GM06990 (cell line): ENCODE measurements at regions not wholly inside any gene's neighbourhood (a gene's known extent, or its start where the extent isn't known, plus 50 kb on each side); places are given as distances from the start of the nearest gene placed in this dataset.

Source experiments
- DNase-seq: peaks from one replicate; pipeline ENCODE4 v3.0.0-alpha.2; 2011; ENCODE audit not compliant: insufficient read length; ENCODE audit errors: extremely low read depth
- H3K27me3 ChIP-seq: replicated peaks from 2 replicates; pipeline ENCODE4 v1.6.0; 2011; ENCODE audit warnings: low read length; ENCODE audit not compliant: control insufficient read depth, insufficient read depth
- H3K36me3 ChIP-seq: 2 replicates; pipeline ENCODE4 v1.5.1; 2011; ENCODE audit warnings: low read length; ENCODE audit not compliant: control insufficient read depth, insufficient read depth
- H3K4me3 ChIP-seq: replicated peaks from 2 replicates; pipeline ENCODE4 v1.5.1; 2011; ENCODE audit warnings: low read depth, mild to moderate bottlenecking, control low read depth, low read length
- CTCF ChIP-seq: IDR thresholded peaks from 2 replicates; pipeline ENCODE4 v1.5.1; 2011; ENCODE audit warnings: low read length, control low read depth, mild to moderate bottlenecking, inconsistent platforms; ENCODE audit not compliant: insufficient read depth, poor library complexity, severe bottlenecking

- TF ChIP-seq CTCF, result no peak
- no peaks in the 10 kb centered on the region for H3K36me3 ChIP-seq
- no peak for DNase-seq
- 0 out of 2 replicates have a peak, but pooled peaks cover 1% of the 10 kb centered on the region for H3K27me3 ChIP-seq
- H3K4me3 ChIP-seq, result no peak overlapping the region
These were observed 573.3 kb downstream of the PTPRU start for GRCh38 chr1:29809446-29810120.

DNA sequence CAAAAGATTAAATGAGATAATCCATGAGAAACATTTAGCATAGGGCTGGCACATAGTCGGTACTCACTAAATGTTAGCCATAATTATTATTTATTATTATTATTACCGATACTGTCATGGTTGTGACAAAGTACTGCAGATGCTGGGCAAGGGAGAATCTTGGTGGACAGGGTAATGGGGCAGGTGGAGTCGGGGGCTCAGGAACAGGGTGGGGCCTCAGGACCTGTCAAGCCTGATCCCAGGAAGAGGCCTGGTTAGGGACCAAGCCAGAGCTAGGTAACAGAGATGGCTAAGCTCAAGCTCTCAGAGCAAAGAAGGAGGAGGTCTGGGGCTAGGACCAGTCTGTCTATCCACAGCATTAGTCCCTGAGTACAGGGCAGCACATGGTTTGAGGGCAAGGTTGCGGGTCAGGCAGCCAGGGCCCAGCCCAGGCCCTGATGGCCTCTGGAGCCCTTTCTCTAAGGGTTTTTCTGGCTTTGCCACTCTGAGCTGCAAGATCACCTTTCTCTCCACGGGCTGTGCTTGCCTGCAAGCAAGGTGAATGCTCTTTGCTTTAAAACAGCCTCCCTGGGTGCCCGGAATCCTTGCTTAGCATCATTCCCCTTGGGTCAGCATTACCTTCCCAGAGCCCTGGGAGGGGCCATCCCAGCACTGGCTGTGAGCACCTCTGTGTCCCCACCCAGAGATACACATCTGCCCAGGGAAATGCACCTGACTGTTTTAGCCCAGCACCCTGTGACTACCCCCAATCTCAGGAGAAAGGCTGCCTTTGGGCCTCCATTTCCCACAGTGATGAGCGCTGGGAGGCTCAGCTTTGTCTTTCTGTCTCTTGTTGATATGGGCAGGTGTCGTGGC is 572.0 kb downstream of the PTPRU start:
- H3K4me3 ChIP-seq, result no peak overlapping the region
- H3K36me3 ChIP-seq, result no peaks in the 10 kb centered on the region
- no peak for DNase-seq
- H3K27me3 ChIP-seq, result 0 out of 2 replicates have a peak, but pooled peaks cover 1% of the 10 kb centered on the region
- no peak for TF ChIP-seq CTCF

DNA sequence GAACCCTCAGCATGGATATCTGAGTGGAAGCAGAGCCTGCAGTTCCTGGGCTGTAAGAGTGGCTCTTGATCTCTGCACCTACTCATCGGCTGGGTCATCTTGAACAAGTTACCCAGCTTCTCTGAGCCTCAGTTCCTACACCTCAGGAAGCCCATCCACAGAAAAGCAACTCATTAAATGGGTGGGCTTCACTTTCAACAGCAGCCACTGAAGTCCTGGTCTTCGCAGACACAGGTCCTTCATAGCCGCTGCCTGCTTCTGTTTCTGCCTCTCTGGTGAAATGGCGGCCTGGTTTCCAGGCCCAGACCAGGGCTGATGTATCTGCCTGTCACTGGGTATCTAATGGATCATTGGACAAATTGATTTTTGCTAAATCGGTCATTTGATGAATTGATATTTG is 571.4 kb downstream of the PTPRU start:
- no peak for DNase-seq
- no peak for TF ChIP-seq CTCF
- Histone ChIP-seq H3K4me3 (no peak overlapping the region), H3K36me3 (no peaks in the 10 kb centered on the region), H3K27me3 (0 out of 2 replicates have a peak, but pooled peaks cover 1% of the 10 kb centered on the region)

DNA sequence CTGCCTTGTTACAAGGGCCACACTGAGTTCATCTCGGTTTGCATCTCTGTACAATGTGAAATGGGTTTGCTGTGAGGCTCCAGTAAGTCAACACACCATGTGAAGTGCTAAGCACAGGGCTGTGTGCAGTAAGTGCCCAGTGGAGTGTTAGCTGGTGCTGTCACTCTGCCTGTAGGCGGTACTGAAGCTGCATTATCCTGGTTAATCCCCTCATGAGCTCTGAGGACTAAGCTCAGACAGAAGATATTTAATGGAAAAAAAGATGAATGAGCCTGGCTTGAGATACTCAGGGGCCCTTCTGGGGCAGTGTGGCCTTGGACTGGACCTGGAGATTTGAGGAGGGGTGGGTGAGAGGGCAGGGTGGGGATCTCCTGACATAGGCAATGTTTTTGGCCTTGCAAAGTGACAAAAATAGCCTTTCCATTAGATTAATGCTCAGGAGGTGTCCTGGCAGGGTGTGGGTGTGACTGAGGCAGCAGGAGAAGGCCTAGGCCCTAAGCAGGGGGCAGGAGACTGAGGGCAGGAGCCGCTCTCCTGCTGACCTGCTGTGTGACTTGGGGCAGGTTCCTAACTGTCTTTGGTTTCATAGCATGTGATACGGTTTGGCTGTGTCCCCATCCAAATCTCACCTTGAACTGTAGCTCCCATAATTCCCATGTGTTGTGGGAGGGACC is 570.5 kb downstream of the PTPRU start:
- H3K27me3 ChIP-seq, result 0 out of 2 replicates have a peak, but pooled peaks cover 1% of the 10 kb centered on the region
- no peak for TF ChIP-seq CTCF
- no peaks in the 10 kb centered on the region for H3K36me3 ChIP-seq
- DNase-seq, result no peak
- H3K4me3 ChIP-seq, result no peak overlapping the region

GRCh38 chr1:29805896-29806160 is 569.5 kb downstream of the PTPRU start:
- no peak for DNase-seq
- TF ChIP-seq CTCF, result no peak
- no peak overlapping the region for H3K4me3 ChIP-seq
- 0 out of 2 replicates have a peak, but pooled peaks cover 1% of the 10 kb centered on the region for H3K27me3 ChIP-seq
- no peaks in the 10 kb centered on the region for H3K36me3 ChIP-seq
